Astrocyte (in vitro differentiated cells and primary cell): ENCODE measurements at regions not wholly inside any gene's neighbourhood (a gene's known extent, or its start where the extent isn't known, plus 50 kb on each side); places are given as distances from the start of the nearest gene placed in this dataset.

Source experiments
- CTCF ChIP-seq: IDR thresholded peaks from 2 replicates; pipeline ENCODE4 v1.5.1; 2011; ENCODE audit warnings: low read depth, mild to moderate bottlenecking, inconsistent platforms, low read length, moderate library complexity; ENCODE audit not compliant: insufficient read depth
- EZH2 ChIP-seq: IDR thresholded peaks from 2 replicates; pipeline ENCODE4 v1.6.1; 2012; ENCODE audit warnings: mild to moderate bottlenecking, low read length, inconsistent platforms; ENCODE audit not compliant: insufficient read depth

GRCh38 chr11:93053864-93054263, 84.4 kb downstream of the MTNR1B start:
- TF ChIP-seq CTCF (no peak), EZH2 (no peak)
